ENCODE measurements at regions not wholly inside any gene's neighbourhood (a gene's known extent, or its start where the extent isn't known, plus 50 kb on each side); places are given as distances from the start of the nearest gene placed in this dataset.
"Not testable (repeated sequence)": the region's sequence is repeated elsewhere in the genome, so short reads cannot be mapped to it uniquely, and the experiment has no call there.

DNA sequence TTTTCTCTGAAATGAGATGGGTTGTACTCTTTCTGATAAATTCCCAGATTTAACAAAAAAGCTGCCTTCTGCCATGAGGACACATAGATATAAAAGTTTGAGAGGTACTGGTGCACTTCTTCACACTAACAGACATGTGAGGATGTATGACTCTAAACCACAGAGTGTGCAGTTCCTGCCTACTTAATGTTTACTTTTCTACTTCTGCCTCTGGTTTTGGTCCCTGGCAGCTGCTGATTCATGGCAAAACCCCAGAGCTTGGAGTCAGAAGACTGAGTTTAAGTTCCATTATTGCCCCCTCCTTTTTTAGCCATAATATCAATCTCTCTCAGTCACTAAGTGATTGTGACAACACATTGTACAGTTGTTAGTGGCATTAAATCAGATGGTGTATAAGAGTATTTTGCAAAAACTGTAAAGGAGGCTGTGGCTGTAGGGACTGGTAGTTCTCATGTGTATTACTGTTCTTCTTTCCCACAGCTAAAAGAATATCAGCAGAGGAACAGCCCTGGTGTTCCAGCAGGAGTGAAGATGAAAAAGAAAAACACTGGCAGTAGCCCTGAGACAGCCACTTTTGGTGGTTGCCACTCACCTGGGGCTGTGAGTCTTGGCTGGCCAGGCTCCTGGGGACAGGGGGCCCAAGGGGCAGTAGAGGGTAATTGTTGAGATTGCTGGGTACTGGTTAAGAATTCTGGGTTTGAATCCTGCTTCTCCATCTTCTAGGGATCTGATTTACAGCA lies 64.4 kb upstream of the CSPG4 start:
- H3K9ac ChIP-seq (ENCODE audit: low read length) = not testable (repeated sequence)

DNA sequence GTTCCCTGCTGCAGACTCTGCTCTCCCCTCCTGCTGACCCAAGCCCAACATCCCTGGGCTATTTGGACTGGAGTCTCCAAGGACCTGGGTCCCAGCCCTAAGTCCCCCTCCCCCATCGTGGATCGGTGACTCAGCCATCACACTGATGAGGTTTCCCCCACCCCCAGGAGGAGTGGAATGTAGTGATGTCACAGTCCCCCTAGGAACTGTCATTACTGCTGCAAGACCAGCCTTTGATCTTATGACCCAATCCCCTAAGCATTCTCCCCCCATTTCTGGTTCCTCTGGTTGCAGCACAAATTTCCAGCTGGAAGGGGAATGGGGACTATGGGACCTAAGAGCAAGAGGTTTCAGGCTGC lies 63.4 kb upstream of the CSPG4 start:
- Histone ChIP-seq H3K27ac (ENCODE audit: low read depth, low read length) (peak overlapping the region; percentile 38; the same call in 1 of the 2 replicates), H3K36me3 (ENCODE audit: control insufficient read depth, insufficient read depth, low read length) (no peaks in the 10 kb centered on the region), H3K4me3 (ENCODE audit: low read depth, low read length) (no peak overlapping the region), H3K27me3 (ENCODE audit: control insufficient read depth, insufficient read depth, low read length) (no peaks in the 10 kb centered on the region; the same call in 1 of the 2 replicates), H3K4me1 (ENCODE audit: control insufficient read depth, insufficient read depth, low read length) (peaks cover 22% of the 10 kb centered on the region; the same call in 1 of the 2 replicates), H3K9ac (ENCODE audit: low read length) (no peak overlapping the region), H3K9me3 (ENCODE audit: control insufficient read depth, insufficient read depth, low read depth, low read length) (no peaks in the 10 kb centered on the region)

More for the DNA sequence above, 64.4 kb upstream of the CSPG4 start:
- H3K4me3 ChIP-seq (ENCODE audit: low read depth, low read length); H3K36me3 ChIP-seq (ENCODE audit: control insufficient read depth, insufficient read depth, low read length); H3K9me3 ChIP-seq (ENCODE audit: control insufficient read depth, insufficient read depth, low read depth, low read length); H3K27ac ChIP-seq (ENCODE audit: low read depth, low read length); H3K27me3 ChIP-seq (ENCODE audit: control insufficient read depth, insufficient read depth, low read length): not testable (repeated sequence)
- H3K4me1 ChIP-seq (ENCODE audit: control insufficient read depth, insufficient read depth, low read length) = peaks cover 22% of the 10 kb centered on the region; the same call in 1 of the 2 replicates

DNA sequence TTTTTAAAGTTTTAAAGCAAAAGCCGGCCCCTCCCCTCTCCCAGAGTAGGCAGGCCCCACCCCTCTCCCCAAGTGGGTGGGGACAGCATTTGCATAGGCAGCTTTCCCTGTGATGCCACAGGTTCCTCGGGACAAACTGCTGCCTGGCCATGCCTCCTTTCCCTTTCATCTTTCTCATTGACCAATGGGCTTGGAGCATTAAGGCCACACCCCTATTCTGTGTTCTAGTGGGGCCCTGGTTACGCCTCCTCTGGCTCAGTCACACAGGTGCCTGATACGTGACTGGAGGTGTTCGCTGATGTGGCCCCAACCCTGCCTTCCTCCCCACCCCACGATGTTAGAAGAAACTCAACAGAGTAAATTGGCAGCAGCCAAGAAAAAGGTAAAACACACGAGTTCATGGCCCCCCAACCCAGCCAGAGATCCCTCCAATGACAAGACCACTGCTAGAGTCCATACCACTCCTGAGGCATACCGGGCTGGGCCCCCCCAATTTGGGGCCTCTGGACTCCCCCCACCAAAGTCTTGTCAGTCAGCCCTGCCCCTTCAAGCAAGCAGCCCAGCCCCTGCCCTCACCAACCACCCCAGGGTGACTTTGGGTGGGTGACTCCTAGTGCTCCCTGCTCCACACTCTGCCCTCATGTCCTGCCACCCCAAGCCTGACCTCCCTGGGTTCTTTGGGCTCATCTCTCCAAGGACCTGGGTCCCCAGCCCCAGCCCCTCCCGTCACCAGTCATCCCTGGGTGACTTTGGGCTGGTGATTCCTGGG lies 62.8 kb upstream of the CSPG4 start:
- Histone ChIP-seq H3K9me3 (ENCODE audit: control insufficient read depth, insufficient read depth, low read depth, low read length) (no peaks in the 10 kb centered on the region), H3K36me3 (ENCODE audit: control insufficient read depth, insufficient read depth, low read length) (no peaks in the 10 kb centered on the region), H3K27ac (ENCODE audit: low read depth, low read length) (no peak overlapping the region), H3K27me3 (ENCODE audit: control insufficient read depth, insufficient read depth, low read length) (no peaks in the 10 kb centered on the region; the same call in 1 of the 2 replicates), H3K4me1 (ENCODE audit: control insufficient read depth, insufficient read depth, low read length) (peaks cover 27% of the 10 kb centered on the region), H3K9ac (ENCODE audit: low read length) (no peak overlapping the region), H3K4me3 (ENCODE audit: low read depth, low read length) (no peak overlapping the region)

DNA sequence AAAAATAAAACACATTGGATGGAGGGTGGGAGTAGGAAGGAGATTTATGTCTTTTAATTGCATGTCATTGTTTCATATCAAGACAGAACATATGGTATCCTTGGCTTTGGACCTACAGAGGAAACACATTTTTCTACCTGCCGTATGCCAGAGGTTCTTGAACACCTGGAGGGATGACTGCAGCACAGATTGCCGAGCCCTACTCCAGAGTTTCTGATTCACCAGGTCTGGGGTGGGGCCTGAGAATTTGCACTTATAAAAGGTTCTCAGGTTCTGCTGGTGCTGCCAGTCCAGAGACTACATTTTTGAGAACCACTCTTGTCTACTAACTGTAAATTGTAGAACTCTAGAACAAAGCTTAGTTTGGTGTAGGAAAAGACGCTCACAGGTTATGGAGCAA lies 61.3 kb upstream of the CSPG4 start:
- not testable (repeated sequence) for H3K9me3 ChIP-seq (ENCODE audit: control insufficient read depth, insufficient read depth, low read depth, low read length); H3K27ac ChIP-seq (ENCODE audit: low read depth, low read length)

DNA sequence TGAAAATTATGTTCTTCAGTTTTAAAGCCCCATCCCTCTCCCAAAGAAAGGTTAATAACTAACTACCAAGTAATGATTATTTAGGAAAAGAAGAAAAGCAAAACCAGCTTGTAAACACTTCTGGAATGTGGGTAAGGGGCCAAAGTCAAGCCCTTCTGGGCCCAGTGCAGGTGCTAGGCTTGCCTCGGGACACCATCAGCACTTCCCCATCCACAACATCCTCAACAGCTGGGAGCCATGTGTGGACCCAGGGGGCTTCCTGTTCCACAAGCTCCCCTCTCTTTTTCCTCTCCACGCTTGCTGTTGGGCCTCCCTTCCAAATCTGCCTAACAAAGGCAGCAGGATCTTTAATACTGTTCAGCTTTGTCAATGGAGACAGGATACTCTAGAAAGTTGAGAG lies 58.4 kb upstream of the CSPG4 start:
- peaks cover 12% of the 10 kb centered on the region for H3K4me1 ChIP-seq (ENCODE audit: control insufficient read depth, insufficient read depth, low read length)
- not testable (repeated sequence) for H3K27ac ChIP-seq (ENCODE audit: low read depth, low read length); H3K36me3 ChIP-seq (ENCODE audit: control insufficient read depth, insufficient read depth, low read length); H3K9ac ChIP-seq (ENCODE audit: low read length); H3K9me3 ChIP-seq (ENCODE audit: control insufficient read depth, insufficient read depth, low read depth, low read length); H3K27me3 ChIP-seq (ENCODE audit: control insufficient read depth, insufficient read depth, low read length); H3K4me3 ChIP-seq (ENCODE audit: low read depth, low read length)

More for the DNA sequence above, 61.3 kb upstream of the CSPG4 start:
- not testable (repeated sequence) for H3K36me3 ChIP-seq (ENCODE audit: control insufficient read depth, insufficient read depth, low read length); H3K9ac ChIP-seq (ENCODE audit: low read length); H3K4me3 ChIP-seq (ENCODE audit: low read depth, low read length); H3K27me3 ChIP-seq (ENCODE audit: control insufficient read depth, insufficient read depth, low read length)
- H3K4me1 ChIP-seq (ENCODE audit: control insufficient read depth, insufficient read depth, low read length) = peaks cover 27% of the 10 kb centered on the region

DNA sequence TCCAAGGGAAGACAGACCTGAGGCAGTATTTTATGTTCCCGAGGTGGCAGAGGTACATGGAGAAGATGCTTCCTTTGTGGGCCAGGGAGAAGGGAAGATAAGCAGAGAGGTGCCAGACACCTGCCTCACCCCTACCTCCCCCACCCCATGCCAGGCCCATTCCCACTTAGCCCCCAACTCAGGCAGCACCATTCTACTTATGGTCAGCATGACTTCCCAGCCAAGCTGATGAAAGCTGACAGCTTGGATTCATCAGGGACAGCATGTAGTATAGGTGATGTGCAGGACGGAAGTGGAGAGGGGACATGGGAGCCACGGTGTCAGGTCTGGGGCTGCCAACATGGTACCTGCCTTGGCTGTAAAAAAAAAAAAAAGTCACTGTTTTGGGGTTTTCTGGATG lies 57.5 kb upstream of the CSPG4 start:
- Histone ChIP-seq H3K27me3 (ENCODE audit: control insufficient read depth, insufficient read depth, low read length) (no peaks in the 10 kb centered on the region), H3K9ac (ENCODE audit: low read length) (no peak overlapping the region), H3K27ac (ENCODE audit: low read depth, low read length) (no peak overlapping the region), H3K4me1 (ENCODE audit: control insufficient read depth, insufficient read depth, low read length) (peaks cover 5% of the 10 kb centered on the region; the same call in 1 of the 2 replicates), H3K4me3 (ENCODE audit: low read depth, low read length) (no peak overlapping the region), H3K36me3 (ENCODE audit: control insufficient read depth, insufficient read depth, low read length) (no peaks in the 10 kb centered on the region), H3K9me3 (ENCODE audit: control insufficient read depth, insufficient read depth, low read depth, low read length) (no peaks in the 10 kb centered on the region)

DNA sequence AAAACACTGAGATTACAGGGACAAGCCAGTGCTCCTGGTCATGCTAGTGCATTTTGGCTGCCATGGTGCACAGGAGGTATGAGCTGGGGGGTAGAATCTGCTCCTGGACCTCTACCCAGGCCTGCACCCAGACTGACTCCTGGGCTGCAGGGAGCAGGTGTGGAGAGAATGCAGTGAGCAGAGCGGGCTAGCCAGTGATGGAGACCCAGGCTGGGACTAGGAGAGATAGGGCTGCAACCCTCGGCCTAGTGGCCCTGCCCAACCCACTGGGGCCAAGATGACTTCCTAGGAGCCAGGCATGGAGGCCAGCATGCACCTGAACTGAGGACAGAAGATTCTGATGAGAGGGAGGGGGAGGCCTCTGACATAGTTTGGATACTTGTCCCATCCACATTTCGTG lies 55.9 kb upstream of the CSPG4 start:
- H3K27me3 ChIP-seq (ENCODE audit: control insufficient read depth, insufficient read depth, low read length); H3K4me3 ChIP-seq (ENCODE audit: low read depth, low read length); H3K36me3 ChIP-seq (ENCODE audit: control insufficient read depth, insufficient read depth, low read length); H3K9ac ChIP-seq (ENCODE audit: low read length); H3K9me3 ChIP-seq (ENCODE audit: control insufficient read depth, insufficient read depth, low read depth, low read length); H3K27ac ChIP-seq (ENCODE audit: low read depth, low read length); H3K4me1 ChIP-seq (ENCODE audit: control insufficient read depth, insufficient read depth, low read length): not testable (repeated sequence)

DNA sequence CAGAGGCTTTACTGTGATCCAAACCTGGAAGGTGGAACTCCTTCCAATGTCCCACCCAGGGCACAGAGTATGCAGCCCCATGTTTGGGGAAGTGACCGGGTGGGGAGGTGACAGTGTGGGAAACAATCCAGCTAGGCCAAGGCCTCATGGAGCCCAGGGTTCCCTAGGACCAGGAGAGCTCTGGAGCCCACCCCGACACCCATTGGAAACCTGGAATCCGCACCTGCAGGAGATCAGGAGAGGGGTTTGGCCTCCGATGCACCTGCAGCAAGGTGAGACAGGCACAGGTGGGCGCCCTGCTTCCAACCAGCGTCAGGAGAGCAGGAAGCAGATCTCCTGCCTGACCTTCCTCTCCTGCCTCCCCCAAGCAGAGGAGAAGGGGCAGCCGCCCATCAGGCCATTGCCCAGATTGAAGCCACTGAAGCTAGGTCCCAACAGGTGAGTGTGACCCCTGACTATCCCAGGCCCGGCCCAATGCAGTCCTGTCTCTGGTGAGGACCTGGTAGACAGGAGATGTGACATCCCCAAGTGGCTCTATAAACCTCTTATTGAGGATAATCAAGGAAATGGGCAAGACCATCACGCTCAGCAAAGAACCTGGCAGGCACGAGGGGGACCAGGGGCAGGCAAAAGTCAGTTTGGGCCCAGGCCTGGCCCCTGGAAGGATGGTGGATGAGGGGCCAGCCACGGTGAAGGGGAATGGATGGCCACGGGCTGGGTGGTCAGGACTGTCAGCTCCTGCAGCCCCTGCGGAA lies 53.1 kb upstream of the CSPG4 start:
- H3K9ac ChIP-seq (ENCODE audit: low read length); H3K27me3 ChIP-seq (ENCODE audit: control insufficient read depth, insufficient read depth, low read length); H3K4me1 ChIP-seq (ENCODE audit: control insufficient read depth, insufficient read depth, low read length); H3K4me3 ChIP-seq (ENCODE audit: low read depth, low read length); H3K36me3 ChIP-seq (ENCODE audit: control insufficient read depth, insufficient read depth, low read length); H3K9me3 ChIP-seq (ENCODE audit: control insufficient read depth, insufficient read depth, low read depth, low read length); H3K27ac ChIP-seq (ENCODE audit: low read depth, low read length): not testable (repeated sequence)

DNA sequence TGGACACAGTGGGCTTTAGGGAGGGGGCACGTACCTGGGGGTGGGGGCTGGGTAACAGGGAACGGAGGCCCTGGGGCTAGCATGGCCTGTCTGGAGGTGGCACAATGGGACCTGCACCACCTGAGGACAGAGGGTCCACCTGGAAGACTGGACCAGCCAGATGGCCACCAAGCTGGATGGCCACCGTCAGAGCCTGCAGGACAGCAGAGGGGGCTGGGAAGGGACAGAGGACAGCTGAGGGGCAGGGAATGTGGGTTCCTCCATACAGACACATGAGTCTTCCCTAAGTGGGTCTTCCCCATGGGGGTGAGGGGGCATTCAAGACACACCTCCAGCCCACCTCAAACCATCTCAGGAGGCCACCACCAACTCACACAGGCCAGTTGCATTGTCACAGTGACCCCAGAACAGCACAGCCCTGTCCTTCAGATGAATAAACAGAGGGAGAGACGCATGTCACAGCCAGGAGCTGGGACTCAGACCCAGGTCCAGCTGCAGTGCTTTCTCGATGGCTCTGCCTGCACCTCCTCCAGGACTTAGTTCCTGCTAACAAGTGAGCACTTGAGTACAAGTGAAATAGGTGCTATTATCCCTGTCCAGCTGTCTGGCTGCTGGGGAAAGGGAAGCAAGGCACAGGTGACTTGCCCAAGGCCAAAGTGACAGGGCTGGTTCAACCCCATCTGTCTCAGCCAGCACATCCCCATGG lies 52.4 kb upstream of the CSPG4 start:
- H3K27ac ChIP-seq (ENCODE audit: low read depth, low read length); H3K9ac ChIP-seq (ENCODE audit: low read length); H3K9me3 ChIP-seq (ENCODE audit: control insufficient read depth, insufficient read depth, low read depth, low read length); H3K4me1 ChIP-seq (ENCODE audit: control insufficient read depth, insufficient read depth, low read length); H3K36me3 ChIP-seq (ENCODE audit: control insufficient read depth, insufficient read depth, low read length); H3K4me3 ChIP-seq (ENCODE audit: low read depth, low read length); H3K27me3 ChIP-seq (ENCODE audit: control insufficient read depth, insufficient read depth, low read length): not testable (repeated sequence)

DNA sequence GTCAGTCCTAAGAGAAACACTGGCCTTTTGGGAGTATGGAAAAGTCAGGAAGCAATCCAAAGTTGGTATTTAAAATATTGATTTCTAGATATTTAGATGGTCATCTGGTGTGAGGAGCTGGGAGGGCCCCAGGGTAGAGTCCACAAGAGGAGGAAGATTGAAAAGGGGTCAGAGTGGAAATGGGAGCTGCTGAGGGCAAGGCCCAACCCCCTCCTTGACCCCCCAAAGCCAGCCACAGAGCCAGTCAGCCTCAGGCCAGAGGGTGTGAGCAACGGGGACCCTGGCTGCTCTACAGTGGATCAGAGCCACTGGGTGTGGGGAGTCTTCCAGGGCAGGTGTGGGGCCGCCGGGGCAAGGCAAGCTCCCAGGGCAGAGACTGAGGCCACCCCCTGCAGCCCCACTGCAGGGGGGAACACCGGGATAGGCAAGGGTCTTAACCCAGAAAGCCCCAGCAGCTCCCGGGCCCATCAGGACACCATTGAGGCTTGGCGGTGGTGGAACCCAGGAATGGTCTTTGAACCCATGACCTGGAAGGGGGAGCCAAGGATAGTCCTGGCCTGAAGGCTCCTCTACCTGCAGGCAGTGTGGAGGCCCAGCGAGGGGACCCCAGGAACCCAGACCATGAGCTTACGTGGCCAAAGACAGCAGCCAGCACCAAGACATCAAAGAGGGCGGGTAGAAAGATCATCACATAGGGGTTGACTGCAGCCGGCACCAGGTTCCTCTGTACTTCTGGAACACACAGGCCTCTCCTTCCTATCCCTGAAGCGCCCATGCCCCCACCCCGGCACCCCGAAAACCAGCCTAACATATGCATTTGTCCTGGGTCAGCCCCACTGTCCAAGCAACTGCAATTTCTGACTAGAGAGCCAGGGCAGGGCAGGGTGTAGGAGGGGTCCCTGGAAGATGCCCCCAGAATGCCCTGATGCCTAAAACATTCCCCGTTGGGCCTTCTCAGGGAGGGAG lies 51.3 kb upstream of the CSPG4 start:
- not testable (repeated sequence) for H3K9me3 ChIP-seq (ENCODE audit: control insufficient read depth, insufficient read depth, low read depth, low read length); H3K27me3 ChIP-seq (ENCODE audit: control insufficient read depth, insufficient read depth, low read length); H3K36me3 ChIP-seq (ENCODE audit: control insufficient read depth, insufficient read depth, low read length); H3K4me3 ChIP-seq (ENCODE audit: low read depth, low read length); H3K27ac ChIP-seq (ENCODE audit: low read depth, low read length); H3K9ac ChIP-seq (ENCODE audit: low read length); H3K4me1 ChIP-seq (ENCODE audit: control insufficient read depth, insufficient read depth, low read length)

All from HUES6 (cell line).